Cardiac muscle cell (in vitro differentiated cells and primary cell): ENCODE measurements at regions not wholly inside any gene's neighbourhood (a gene's known extent, or its start where the extent isn't known, plus 50 kb on each side); places are given as distances from the start of the nearest gene placed in this dataset.

ENCODE experiments used
- DNase-seq, 2 donors: peaks; one replicate each; pipeline versions ENCODE4 v3.0.0 to v3.0.0-alpha.2; 2010 to 2017; ENCODE audit warnings: low read depth in 1 of 2, low spot score in 1 of 2
- H3K27ac ChIP-seq: fragments of 200-600 bp; sonication (generic); 2 replicates; pipeline ENCODE4 v1.5.1; 2016
- H3K27me3 ChIP-seq: fragments of 200-600 bp; sonication (generic); 2 replicates; pipeline ENCODE4 v1.6.0; 2016; ENCODE audit warnings: control low read depth
- H3K36me3 ChIP-seq: fragments of 200-600 bp; sonication (generic); 2 replicates; pipeline ENCODE4 v1.5.1; 2016; ENCODE audit warnings: control low read depth
- H3K4me1 ChIP-seq: fragments of 200-600 bp; sonication (generic); 2 replicates; pipeline ENCODE4 v1.8.1; 2017; ENCODE audit warnings: low read depth, mild to moderate bottlenecking, mixed run types
- H3K4me3 ChIP-seq: fragments of 200-600 bp; sonication (generic); 2 replicates; pipeline ENCODE4 v1.5.1; 2016; ENCODE audit warnings: mild to moderate bottlenecking
- H3K9me3 ChIP-seq: fragments of 200-600 bp; sonication (generic); 2 replicates; pipeline ENCODE4 v1.5.1; 2017; ENCODE audit warnings: low read depth, mild to moderate bottlenecking, control low read depth
- TF ChIP-seq, protein P1 (sequence below): IDR thresholded peaks from 2 replicates; pipeline ENCODE4 v1.5.1; 2012; ENCODE audit warnings: low read depth, mild to moderate bottlenecking, low read length

DNA sequence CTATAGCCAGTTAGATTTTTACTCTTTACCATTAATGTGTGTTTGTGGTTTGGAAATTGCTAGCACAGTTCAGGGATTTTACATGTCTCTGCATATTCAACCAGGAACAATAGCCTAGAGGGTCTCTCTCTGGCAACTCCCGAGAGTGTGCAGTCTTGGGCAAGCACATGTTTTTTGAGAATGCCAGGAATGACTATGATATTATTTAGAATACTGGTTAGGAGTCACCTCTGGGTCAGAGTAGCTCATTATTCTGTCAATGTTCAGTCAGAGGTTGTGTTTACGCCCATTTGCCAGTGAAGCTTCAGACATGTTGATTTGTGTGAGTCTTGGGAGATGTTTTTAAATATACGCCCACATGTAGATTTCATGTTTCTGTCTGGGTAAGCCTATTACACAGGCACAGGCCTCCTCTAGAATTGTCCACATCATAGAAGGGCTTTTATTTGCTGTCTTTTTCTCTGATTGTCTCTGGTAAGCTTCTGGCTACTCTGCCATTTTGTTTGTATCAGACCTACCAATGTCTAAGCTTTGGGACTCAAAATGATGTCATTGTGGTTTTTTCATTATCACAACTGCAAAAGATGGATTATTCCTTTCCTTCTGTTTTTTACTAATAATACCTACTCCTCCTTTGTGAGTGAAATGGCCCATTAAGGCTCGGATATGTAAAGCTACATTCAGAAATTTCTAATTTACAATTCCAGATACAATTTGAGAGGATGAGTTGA is 203.1 kb upstream of the PPFIA2 start:
- TF ChIP-seq, protein P1, sequence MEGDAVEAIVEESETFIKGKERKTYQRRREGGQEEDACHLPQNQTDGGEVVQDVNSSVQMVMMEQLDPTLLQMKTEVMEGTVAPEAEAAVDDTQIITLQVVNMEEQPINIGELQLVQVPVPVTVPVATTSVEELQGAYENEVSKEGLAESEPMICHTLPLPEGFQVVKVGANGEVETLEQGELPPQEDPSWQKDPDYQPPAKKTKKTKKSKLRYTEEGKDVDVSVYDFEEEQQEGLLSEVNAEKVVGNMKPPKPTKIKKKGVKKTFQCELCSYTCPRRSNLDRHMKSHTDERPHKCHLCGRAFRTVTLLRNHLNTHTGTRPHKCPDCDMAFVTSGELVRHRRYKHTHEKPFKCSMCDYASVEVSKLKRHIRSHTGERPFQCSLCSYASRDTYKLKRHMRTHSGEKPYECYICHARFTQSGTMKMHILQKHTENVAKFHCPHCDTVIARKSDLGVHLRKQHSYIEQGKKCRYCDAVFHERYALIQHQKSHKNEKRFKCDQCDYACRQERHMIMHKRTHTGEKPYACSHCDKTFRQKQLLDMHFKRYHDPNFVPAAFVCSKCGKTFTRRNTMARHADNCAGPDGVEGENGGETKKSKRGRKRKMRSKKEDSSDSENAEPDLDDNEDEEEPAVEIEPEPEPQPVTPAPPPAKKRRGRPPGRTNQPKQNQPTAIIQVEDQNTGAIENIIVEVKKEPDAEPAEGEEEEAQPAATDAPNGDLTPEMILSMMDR, result no peak
- H3K27ac ChIP-seq, result no peak overlapping the region
- no peaks in the 10 kb centered on the region for H3K36me3 ChIP-seq
- H3K27me3 ChIP-seq, result no peaks in the 10 kb centered on the region
- peaks cover 4% of the 10 kb centered on the region for H3K4me1 ChIP-seq
- DNase-seq, result no peak
- H3K9me3 ChIP-seq, result no peaks in the 10 kb centered on the region
- no peak overlapping the region for H3K4me3 ChIP-seq

DNA sequence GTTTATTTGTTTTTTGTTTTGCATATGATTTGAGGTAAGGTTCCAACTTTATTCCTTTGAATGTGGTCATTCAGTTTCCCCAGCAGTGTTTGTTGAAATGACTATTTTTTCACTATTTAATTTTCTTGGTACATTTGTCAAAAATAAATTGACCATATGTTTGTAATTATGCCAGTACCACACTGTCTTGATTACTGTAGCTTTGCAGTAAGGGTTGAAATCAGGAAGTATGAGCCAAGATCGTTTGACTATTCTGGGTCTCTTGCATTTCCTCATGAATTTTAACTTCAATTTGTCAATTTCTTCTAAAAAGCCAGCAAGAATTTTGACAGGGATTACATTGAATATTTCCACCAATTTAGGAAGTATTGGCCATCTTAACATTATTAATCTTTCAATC is 199.3 kb upstream of the PPFIA2 start:
- DNase-seq, result no peak
- Histone ChIP-seq H3K4me3 (no peak overlapping the region), H3K9me3 (no peaks in the 10 kb centered on the region), H3K36me3 (no peaks in the 10 kb centered on the region), H3K27ac (no peak overlapping the region), H3K27me3 (no peaks in the 10 kb centered on the region), H3K4me1 (no peaks in the 10 kb centered on the region)
- TF ChIP-seq, protein P1, result no peak

DNA sequence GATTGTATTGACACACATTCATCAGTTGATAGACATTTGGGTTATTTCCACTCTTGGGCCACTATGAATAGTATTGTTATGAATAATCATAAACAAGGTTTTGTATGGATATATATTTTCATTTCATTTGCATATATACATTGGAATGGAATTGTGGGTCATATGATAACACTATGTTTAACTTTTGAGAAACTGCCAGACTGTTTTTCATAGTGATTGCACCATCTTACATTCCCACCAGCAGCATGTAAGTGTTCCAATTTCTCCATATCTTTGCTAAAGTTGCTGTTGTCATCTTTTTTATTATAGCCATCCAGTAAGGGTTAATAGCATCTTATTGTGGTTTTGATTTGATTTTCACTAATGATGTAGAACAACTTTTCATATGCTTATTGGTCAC is 198.5 kb upstream of the PPFIA2 start:
- TF ChIP-seq, protein P1, result no peak
- peak in 1 of 2 donors; percentile 1 for DNase-seq
- Histone ChIP-seq H3K9me3 (no peaks in the 10 kb centered on the region), H3K36me3 (no peaks in the 10 kb centered on the region), H3K4me3 (no peak overlapping the region), H3K27me3 (no peaks in the 10 kb centered on the region), H3K4me1 (no peaks in the 10 kb centered on the region), H3K27ac (no peak overlapping the region)

DNA sequence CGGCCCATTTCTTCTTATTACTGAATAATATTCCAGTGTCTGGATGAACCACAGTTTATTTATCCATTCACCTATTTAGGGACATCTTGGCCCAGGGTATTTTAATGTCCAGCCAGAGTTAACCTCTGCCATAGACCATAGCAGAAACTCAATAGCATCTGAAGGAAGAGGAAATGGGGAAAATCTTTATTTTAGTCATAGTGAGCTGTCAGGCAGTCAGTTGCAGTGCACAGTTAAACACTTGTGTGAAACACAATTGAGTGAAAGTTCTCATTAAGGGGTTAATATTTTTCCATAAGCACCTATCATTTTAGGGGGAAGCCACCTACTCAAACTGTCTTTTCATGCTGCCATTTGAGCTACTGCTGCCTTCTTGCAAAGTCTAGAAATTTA is 197.3 kb upstream of the PPFIA2 start:
- TF ChIP-seq, protein P1, result no peak
- Histone ChIP-seq H3K4me3 (no peak overlapping the region), H3K27ac (no peak overlapping the region), H3K9me3 (no peaks in the 10 kb centered on the region), H3K27me3 (no peaks in the 10 kb centered on the region), H3K4me1 (no peaks in the 10 kb centered on the region), H3K36me3 (no peaks in the 10 kb centered on the region)
- no peak for DNase-seq

DNA sequence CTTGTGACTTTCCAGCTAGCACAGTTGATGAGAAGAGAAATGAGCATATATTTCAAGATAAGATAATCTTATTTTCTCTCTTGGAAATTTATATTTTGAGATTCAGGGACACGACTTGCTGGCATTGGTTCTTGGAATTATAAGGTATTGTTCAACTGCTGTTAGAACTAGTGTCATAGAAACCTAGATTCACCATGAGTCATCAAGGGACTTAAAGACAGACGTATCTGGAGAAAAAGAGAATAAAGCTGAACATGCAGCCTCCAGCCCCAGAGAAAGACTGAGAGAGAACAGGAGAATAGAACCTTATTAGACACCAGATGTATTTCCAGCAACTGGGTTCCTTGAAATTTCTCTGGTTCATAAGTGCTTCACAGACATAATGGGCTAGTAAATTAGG is 194.4 kb upstream of the PPFIA2 start:
- TF ChIP-seq, protein P1, result no peak
- Histone ChIP-seq H3K4me3 (no peak overlapping the region), H3K27me3 (no peaks in the 10 kb centered on the region), H3K27ac (no peak overlapping the region), H3K36me3 (no peaks in the 10 kb centered on the region), H3K9me3 (no peaks in the 10 kb centered on the region), H3K4me1 (no peaks in the 10 kb centered on the region)
- DNase-seq, result no peak
